Stimulated activated naive B cell treated with anti-CD40 and anti-IgM and Interleukin-4, amounts not matched to agents 10 μg/mL and 1 μg/mL and 100 μg/mL, for 72 hours (primary cell): ENCODE measurements at regions not wholly inside any gene's neighbourhood (a gene's known extent, or its start where the extent isn't known, plus 50 kb on each side); places are given as distances from the start of the nearest gene placed in this dataset.
"Not testable (repeated sequence)": the region's sequence is repeated elsewhere in the genome, so short reads cannot be mapped to it uniquely, and the experiment has no call there.

Source experiments
- ATAC-seq, 2 donors: fragments of 150-1000 bp; cut with Tn5 transposase; replicated peaks; 2 replicates each; pipeline ENCODE4 v1.10.0; 2021; ENCODE audit warnings: moderate library complexity in 1 of 2
- DNase-seq: peaks from one replicate; pipeline ENCODE4 v3.0.0; 2021
- H3K27ac Mint-ChIP-seq: one replicate; pipeline ENCODE4 v1.8.0; 2022; ENCODE audit warnings: mild to moderate bottlenecking, mixed read lengths
- H3K27me3 Mint-ChIP-seq, 2 donors: one replicate each; pipeline ENCODE4 v1.8.0; 2022; ENCODE audit warnings: mixed read lengths in 2 of 2
- H3K36me3 Mint-ChIP-seq, 2 donors: one replicate each; pipeline ENCODE4 v1.8.0; 2022; ENCODE audit warnings: mixed read lengths in 2 of 2, mild to moderate bottlenecking in 1 of 2
- H3K4me1 Mint-ChIP-seq, 2 donors: one replicate each; pipeline ENCODE4 v1.8.0; 2022; ENCODE audit warnings: mixed read lengths in 2 of 2, mild to moderate bottlenecking in 1 of 2
- H3K4me3 Mint-ChIP-seq, 2 donors: one replicate each; pipeline ENCODE4 v1.8.0; 2022; ENCODE audit warnings: mild to moderate bottlenecking in 2 of 2, mixed read lengths in 2 of 2, moderate library complexity in 1 of 2
- H3K9me3 Mint-ChIP-seq, 2 donors: one replicate each; pipeline ENCODE4 v1.8.0; 2022; ENCODE audit warnings: mixed read lengths in 2 of 2, mild to moderate bottlenecking in 1 of 2

GRCh38 chr15:95698951-95699350 lies 631.5 kb upstream of the NR2F2 start:
- peaks cover 28 to 32% of the 10 kb centered on the region in 2 donors for H3K9me3 Mint-ChIP-seq
- H3K4me1 Mint-ChIP-seq, result no peaks in the 10 kb centered on the region

GRCh38 chr15:95699578-95699977 lies 630.9 kb upstream of the NR2F2 start:
- peaks cover 2 to 6% of the 10 kb centered on the region in 2 donors for H3K36me3 Mint-ChIP-seq
- H3K27me3 Mint-ChIP-seq, result no peaks in the 10 kb centered on the region
- H3K9me3 Mint-ChIP-seq, result peaks cover 25 to 28% of the 10 kb centered on the region in 2 donors
- no peak for DNase-seq
- ATAC-seq, result no peak
- H3K4me3 Mint-ChIP-seq, result no peak overlapping the region
- H3K27ac Mint-ChIP-seq, result no peak overlapping the region
- H3K4me1 Mint-ChIP-seq, result no peaks in the 10 kb centered on the region

More at GRCh38 chr15:95698951-95699350, 631.5 kb upstream of the NR2F2 start:
- Mint-ChIP-seq H3K36me3 (peaks cover 2 to 6% of the 10 kb centered on the region in 2 donors), H3K27me3 (no peaks in the 10 kb centered on the region), H3K27ac (no peak overlapping the region), H3K4me3 (no peak overlapping the region)
- ATAC-seq (no peak), DNase-seq (no peak)

- not testable (repeated sequence) for H3K4me1 Mint-ChIP-seq, H3K27ac Mint-ChIP-seq, H3K27me3 Mint-ChIP-seq, DNase-seq, ATAC-seq, H3K36me3 Mint-ChIP-seq, H3K4me3 Mint-ChIP-seq
- peaks cover 22 to 24% of the 10 kb centered on the region in 2 donors for H3K9me3 Mint-ChIP-seq
Observed at GRCh38 chr15:95700692-95701091, 629.8 kb upstream of the NR2F2 start.

- DNase-seq, result no peak
- H3K27me3 Mint-ChIP-seq, result no peaks in the 10 kb centered on the region
- no peak overlapping the region for H3K4me3 Mint-ChIP-seq
Observed at GRCh38 chr15:95701410-95701809, 629.1 kb upstream of the NR2F2 start.

DNA sequence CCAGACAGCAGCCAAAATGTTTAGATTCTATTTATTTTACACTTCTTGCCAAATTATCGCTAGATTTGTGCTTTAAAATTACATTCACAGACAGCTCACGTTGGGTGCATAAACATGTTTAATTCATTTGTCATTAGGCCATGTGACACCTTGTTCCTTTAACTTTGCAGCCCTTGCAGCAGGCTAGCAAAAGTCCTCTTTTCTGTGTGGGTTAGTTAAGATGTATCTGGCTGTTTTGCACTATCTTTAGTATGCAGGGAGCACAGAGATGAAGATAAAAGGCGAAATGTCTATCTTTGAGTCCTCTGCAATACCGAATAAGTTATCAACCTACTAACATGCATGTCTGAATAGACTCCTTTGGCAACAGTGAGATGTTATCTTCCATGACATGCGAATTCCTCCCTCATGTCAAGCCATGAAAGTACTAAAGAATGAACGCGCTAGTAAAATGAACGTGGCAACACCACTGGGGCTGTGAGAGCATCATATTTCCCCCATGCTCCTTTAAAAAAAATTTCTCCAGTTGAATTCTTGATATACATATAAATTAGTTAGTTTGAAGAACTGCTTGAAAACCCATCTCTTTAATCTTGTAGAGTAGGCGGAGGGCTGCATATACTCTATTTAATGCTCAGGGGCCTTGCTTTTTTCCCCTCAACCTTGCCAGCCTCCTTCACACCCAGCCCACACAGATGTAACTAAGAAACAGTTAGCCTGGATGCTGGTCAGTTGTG lies 620.4 kb upstream of the NR2F2 start:
- H3K4me1 Mint-ChIP-seq, result no peaks in the 10 kb centered on the region
- H3K27me3 Mint-ChIP-seq, result no peaks in the 10 kb centered on the region
- DNase-seq (no peak), ATAC-seq (no peak)
- H3K4me3 Mint-ChIP-seq, result no peak overlapping the region
- H3K9me3 Mint-ChIP-seq, result peaks cover 0 to 7% of the 10 kb centered on the region in 2 donors
- no peak overlapping the region for H3K27ac Mint-ChIP-seq
- no peaks in the 10 kb centered on the region for H3K36me3 Mint-ChIP-seq

More at GRCh38 chr15:95701410-95701809, 629.1 kb upstream of the NR2F2 start:
- Mint-ChIP-seq H3K4me1 (no peaks in the 10 kb centered on the region), H3K36me3 (peaks cover 2 to 6% of the 10 kb centered on the region in 2 donors), H3K9me3 (peaks cover 22 to 27% of the 10 kb centered on the region in 2 donors), H3K27ac (no peak overlapping the region)
- no peak for ATAC-seq

DNA sequence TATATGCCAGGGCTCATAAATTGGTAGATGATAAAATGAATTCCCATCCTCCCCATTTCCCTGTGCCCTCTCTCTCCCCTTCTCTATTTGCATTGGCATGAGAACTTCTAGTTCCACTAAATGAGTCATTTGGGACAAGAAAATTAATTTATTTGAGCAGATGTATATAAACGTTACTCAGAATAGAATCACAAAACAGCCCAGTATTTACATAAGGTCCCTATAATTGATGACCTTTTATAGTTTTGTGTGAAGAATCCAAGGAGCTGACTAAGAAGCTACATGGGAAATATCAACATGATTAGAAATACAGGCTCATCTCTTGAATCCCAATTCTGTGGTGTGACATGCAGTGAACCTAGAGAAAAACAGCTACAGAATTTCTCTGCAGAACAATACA lies 617.7 kb upstream of the NR2F2 start:
- no peaks in the 10 kb centered on the region for H3K4me1 Mint-ChIP-seq

GRCh38 chr15:95713324-95713723 lies 617.2 kb upstream of the NR2F2 start:
- H3K27me3 Mint-ChIP-seq, result no peaks in the 10 kb centered on the region
- no peak overlapping the region for H3K4me3 Mint-ChIP-seq
- ATAC-seq, result no peak
- H3K9me3 Mint-ChIP-seq, result peaks cover 0 to 3% of the 10 kb centered on the region in 2 donors
- no peaks in the 10 kb centered on the region for H3K36me3 Mint-ChIP-seq
- no peak for DNase-seq
- no peaks in the 10 kb centered on the region for H3K4me1 Mint-ChIP-seq
- H3K27ac Mint-ChIP-seq, result no peak overlapping the region

More for the DNA sequence above, 617.7 kb upstream of the NR2F2 start:
- Mint-ChIP-seq H3K27me3 (no peaks in the 10 kb centered on the region), H3K36me3 (no peaks in the 10 kb centered on the region), H3K4me3 (no peak overlapping the region), H3K9me3 (peaks cover 0 to 3% of the 10 kb centered on the region in 2 donors), H3K27ac (no peak overlapping the region)
- DNase-seq, result no peak
- no peak for ATAC-seq

DNA sequence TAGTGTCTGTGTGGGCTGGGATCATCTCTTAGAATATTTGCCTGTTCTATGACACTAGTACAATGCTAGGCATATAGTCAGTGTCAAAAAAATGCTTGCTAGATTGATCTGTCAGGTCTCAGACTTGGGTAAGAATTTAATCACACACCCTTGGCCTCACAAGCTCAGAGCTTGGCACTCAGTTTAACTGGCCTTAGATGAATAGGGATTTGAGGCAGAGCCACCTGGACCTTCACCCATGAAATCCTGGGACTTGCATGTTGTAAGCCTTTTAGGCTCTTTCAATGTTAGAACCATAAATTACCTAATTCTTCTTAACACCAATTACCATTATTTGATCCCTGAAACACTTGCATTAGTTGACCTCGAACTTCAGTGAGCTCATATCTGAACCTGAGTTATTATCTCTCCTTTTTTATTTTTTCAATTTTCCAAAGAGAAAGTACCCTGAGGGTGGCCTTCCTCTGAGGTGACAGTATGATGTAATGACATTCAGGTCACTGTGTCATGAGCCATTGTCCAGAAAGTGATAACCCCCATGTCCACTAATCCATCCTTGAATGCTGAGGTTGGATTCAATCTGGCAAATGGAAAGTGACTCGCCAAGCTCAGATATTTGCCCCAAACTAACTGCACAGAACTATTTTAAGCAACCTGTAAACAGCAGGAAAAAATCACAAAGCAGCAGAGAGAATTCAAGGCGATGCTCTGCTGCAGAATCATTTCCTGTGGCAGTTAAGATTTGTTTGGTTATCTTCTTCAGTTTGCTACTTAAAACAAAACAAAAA lies 615.2 kb upstream of the NR2F2 start:
- H3K27me3 Mint-ChIP-seq, result no peaks in the 10 kb centered on the region
- H3K27ac Mint-ChIP-seq, result no peak overlapping the region
- H3K36me3 Mint-ChIP-seq, result no peaks in the 10 kb centered on the region

GRCh38 chr15:95715906-95716656 lies 614.4 kb upstream of the NR2F2 start:
- H3K9me3 Mint-ChIP-seq, result peaks cover 0 to 3% of the 10 kb centered on the region in 2 donors
- no peak overlapping the region for H3K4me3 Mint-ChIP-seq
- no peaks in the 10 kb centered on the region for H3K36me3 Mint-ChIP-seq
- ATAC-seq (no peak), DNase-seq (no peak)
- H3K27ac Mint-ChIP-seq, result no peak overlapping the region
- H3K27me3 Mint-ChIP-seq, result no peaks in the 10 kb centered on the region
- H3K4me1 Mint-ChIP-seq, result no peaks in the 10 kb centered on the region

More for the DNA sequence above, 615.2 kb upstream of the NR2F2 start:
- H3K4me1 Mint-ChIP-seq, result no peaks in the 10 kb centered on the region
- no peak for DNase-seq
- ATAC-seq, result no peak
- H3K9me3 Mint-ChIP-seq, result peaks cover 0 to 3% of the 10 kb centered on the region in 2 donors
- no peak overlapping the region for H3K4me3 Mint-ChIP-seq

DNA sequence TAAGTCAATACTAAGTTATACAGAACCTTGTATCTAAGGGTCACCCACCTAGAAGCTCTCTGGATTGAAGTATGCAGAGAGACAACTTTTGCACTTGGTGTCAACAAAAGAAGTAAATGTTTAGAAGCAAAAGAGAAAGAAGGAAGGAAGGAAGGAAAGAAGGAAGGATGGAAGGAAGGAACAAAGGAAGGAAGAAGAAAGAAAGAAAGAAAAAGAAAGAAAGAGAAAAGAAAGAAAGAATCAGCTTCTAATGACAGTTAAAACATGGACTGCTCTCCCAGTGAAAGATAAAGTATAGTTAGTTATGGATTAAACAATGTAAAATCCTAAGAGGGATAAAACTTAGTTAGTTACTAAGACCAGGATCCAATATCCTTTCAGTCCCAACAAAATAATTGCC lies 613.8 kb upstream of the NR2F2 start:
- H3K9me3 Mint-ChIP-seq, result peaks cover 0 to 2% of the 10 kb centered on the region in 2 donors
- H3K4me3 Mint-ChIP-seq, result no peak overlapping the region
- H3K27me3 Mint-ChIP-seq, result no peaks in the 10 kb centered on the region
- no peaks in the 10 kb centered on the region for H3K4me1 Mint-ChIP-seq
- H3K36me3 Mint-ChIP-seq, result no peaks in the 10 kb centered on the region
- H3K27ac Mint-ChIP-seq, result no peak overlapping the region
- DNase-seq (no peak), ATAC-seq (no peak)

DNA sequence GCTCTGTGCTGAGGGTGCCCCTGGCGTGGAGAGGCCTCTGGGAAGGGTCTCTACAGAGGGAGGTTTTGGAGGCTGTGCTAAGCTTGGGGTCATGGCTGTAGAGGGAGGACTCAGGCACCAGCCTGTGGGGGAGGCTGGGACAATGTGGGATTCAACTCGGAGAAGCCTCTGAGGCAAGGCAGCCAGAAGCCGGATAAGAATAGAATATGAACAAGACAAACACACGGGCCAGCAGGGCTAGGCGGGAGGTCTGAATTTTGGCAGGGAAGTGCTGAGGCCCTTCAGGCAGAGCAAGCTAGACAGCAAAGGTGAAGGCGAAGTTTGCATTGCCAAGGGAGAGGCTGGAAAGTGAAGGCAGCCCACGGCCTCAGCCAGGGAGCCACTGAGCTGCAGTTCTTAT lies 612.1 kb upstream of the NR2F2 start:
- ATAC-seq (no peak), DNase-seq (no peak)
- H3K4me1 Mint-ChIP-seq, result no peaks in the 10 kb centered on the region
- no peaks in the 10 kb centered on the region for H3K27me3 Mint-ChIP-seq
- H3K4me3 Mint-ChIP-seq, result no peak overlapping the region
- H3K9me3 Mint-ChIP-seq, result no peaks in the 10 kb centered on the region
- H3K27ac Mint-ChIP-seq, result no peak overlapping the region
- H3K36me3 Mint-ChIP-seq, result no peaks in the 10 kb centered on the region

GRCh38 chr15:95724908-95725633 lies 605.4 kb upstream of the NR2F2 start:
- ATAC-seq (no peak), DNase-seq (no peak)
- H3K36me3 Mint-ChIP-seq, result no peaks in the 10 kb centered on the region
- no peak overlapping the region for H3K4me3 Mint-ChIP-seq
- H3K27me3 Mint-ChIP-seq, result no peaks in the 10 kb centered on the region
- no peaks in the 10 kb centered on the region for H3K4me1 Mint-ChIP-seq
- no peak overlapping the region for H3K27ac Mint-ChIP-seq
- no peaks in the 10 kb centered on the region for H3K9me3 Mint-ChIP-seq

- no peak overlapping the region for H3K4me3 Mint-ChIP-seq
- DNase-seq (no peak), ATAC-seq (no peak)
- no peak overlapping the region for H3K27ac Mint-ChIP-seq
- H3K36me3 Mint-ChIP-seq, result no peaks in the 10 kb centered on the region
- H3K9me3 Mint-ChIP-seq, result no peaks in the 10 kb centered on the region
- H3K27me3 Mint-ChIP-seq, result no peaks in the 10 kb centered on the region
- no peaks in the 10 kb centered on the region for H3K4me1 Mint-ChIP-seq
Observed at GRCh38 chr15:95726891-95727290, 603.6 kb upstream of the NR2F2 start.

- no peak overlapping the region for H3K27ac Mint-ChIP-seq
- no peak overlapping the region for H3K4me3 Mint-ChIP-seq
- peaks cover 6 to 34% of the 10 kb centered on the region in 2 donors for H3K4me1 Mint-ChIP-seq
- peaks cover 0 to 3% of the 10 kb centered on the region in 2 donors for H3K36me3 Mint-ChIP-seq
- no peaks in the 10 kb centered on the region for H3K27me3 Mint-ChIP-seq
- ATAC-seq (peak in 1 of 2 donors; percentile 48), DNase-seq (no peak)
- H3K9me3 Mint-ChIP-seq, result peaks cover 13 to 14% of the 10 kb centered on the region in 2 donors
Observed at GRCh38 chr15:95733931-95734330, 596.6 kb upstream of the NR2F2 start.
